ENCODE measurements at regions not wholly inside any gene's neighbourhood (a gene's known extent, or its start where the extent isn't known, plus 50 kb on each side); places are given as distances from the start of the nearest gene placed in this dataset.

DNA sequence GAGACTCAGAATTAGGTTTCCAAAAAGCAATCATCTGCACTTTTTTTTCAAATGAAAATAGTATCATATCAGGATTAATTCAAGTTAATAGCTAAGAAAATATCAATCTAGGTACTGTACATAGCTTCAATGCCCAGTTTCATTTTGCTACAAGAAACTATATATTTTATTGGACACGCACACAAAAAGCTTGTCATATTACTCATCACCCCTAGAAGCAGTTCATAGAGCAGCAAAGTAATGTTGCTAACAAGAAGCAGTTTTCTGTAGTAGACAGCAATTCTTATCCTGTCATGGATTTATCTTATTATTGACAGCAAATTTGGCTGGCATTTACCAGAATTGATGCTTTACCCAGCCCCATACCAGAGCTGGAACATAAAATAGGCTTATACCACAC is 52.3 kb upstream of the LSM6 start:
- TF ChIP-seq POLR2AphosphoS5 (IDR thresholded peaks at IDR 0.05; ENCODE audit: borderline replicate concordance, low read depth, low read length) (no peak), EZH2 (IDR thresholded peaks at IDR 0.05) (no peak), FOXP2 (optimal IDR thresholded peaks at IDR 0.05; ENCODE audit: control extremely low read depth, extremely low read length, insufficient read depth) (no peak)

Measured in SK-N-MC (cell line).